ENCODE measurements at regions not wholly inside any gene's neighbourhood (a gene's known extent, or its start where the extent isn't known, plus 50 kb on each side); places are given as distances from the start of the nearest gene placed in this dataset.

- TF ChIP-seq CTCF (IDR thresholded peaks at IDR 0.05) (no peak), POLR2A (IDR thresholded peaks at IDR 0.05) (no peak)
Observed at GRCh38 chr6:23713211-23713610, 412.8 kb upstream of the NRSN1 start.
